Cardiac muscle cell (in vitro differentiated cells and primary cell): ENCODE measurements at regions not wholly inside any gene's neighbourhood (a gene's known extent, or its start where the extent isn't known, plus 50 kb on each side); places are given as distances from the start of the nearest gene placed in this dataset.
A peak's percentile ranks its signal among the peaks of the same experiment; 100 is the strongest.

Source experiments
- DNase-seq, 2 donors: peaks; one replicate each; pipeline versions ENCODE4 v3.0.0 to v3.0.0-alpha.2; 2010 to 2017; ENCODE audit warnings: low read depth in 1 of 2, low spot score in 1 of 2
- H3K27ac ChIP-seq: fragments of 200-600 bp; sonication (generic); 2 replicates; pipeline ENCODE4 v1.5.1; 2016
- H3K27me3 ChIP-seq: fragments of 200-600 bp; sonication (generic); 2 replicates; pipeline ENCODE4 v1.6.0; 2016; ENCODE audit warnings: control low read depth
- H3K36me3 ChIP-seq: fragments of 200-600 bp; sonication (generic); 2 replicates; pipeline ENCODE4 v1.5.1; 2016; ENCODE audit warnings: control low read depth
- H3K4me1 ChIP-seq: fragments of 200-600 bp; sonication (generic); 2 replicates; pipeline ENCODE4 v1.8.1; 2017; ENCODE audit warnings: low read depth, mild to moderate bottlenecking, mixed run types
- H3K4me3 ChIP-seq: fragments of 200-600 bp; sonication (generic); 2 replicates; pipeline ENCODE4 v1.5.1; 2016; ENCODE audit warnings: mild to moderate bottlenecking
- H3K9me3 ChIP-seq: fragments of 200-600 bp; sonication (generic); 2 replicates; pipeline ENCODE4 v1.5.1; 2017; ENCODE audit warnings: low read depth, mild to moderate bottlenecking, control low read depth
- TF ChIP-seq, protein P1 (sequence below): IDR thresholded peaks from 2 replicates; pipeline ENCODE4 v1.5.1; 2012; ENCODE audit warnings: low read depth, mild to moderate bottlenecking, low read length

DNA sequence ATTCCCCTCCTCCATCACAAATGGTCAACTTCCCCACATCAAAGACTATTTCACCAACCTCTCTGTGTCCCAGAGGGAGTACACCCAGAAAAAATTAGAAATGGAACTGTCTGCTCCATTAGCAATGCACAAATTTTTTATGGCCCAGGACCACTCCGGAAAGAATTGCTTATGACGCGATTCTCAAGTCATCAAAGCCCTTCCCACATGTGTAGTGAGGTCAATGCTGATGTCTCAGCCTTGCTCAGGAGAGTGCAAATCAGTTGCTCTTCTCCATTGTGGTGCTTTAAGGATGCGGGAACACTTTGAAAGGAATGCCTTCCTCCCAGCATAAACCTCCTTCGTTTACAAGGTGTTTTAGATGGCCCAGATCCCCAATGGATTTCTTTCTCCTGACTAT is 518.3 kb downstream of the PPARGC1A start:
- Histone ChIP-seq H3K27me3 (no peaks in the 10 kb centered on the region), H3K4me3 (no peak overlapping the region), H3K27ac (no peak overlapping the region), H3K4me1 (peaks cover 20% of the 10 kb centered on the region), H3K36me3 (no peaks in the 10 kb centered on the region), H3K9me3 (no peaks in the 10 kb centered on the region)
- TF ChIP-seq, protein P1, sequence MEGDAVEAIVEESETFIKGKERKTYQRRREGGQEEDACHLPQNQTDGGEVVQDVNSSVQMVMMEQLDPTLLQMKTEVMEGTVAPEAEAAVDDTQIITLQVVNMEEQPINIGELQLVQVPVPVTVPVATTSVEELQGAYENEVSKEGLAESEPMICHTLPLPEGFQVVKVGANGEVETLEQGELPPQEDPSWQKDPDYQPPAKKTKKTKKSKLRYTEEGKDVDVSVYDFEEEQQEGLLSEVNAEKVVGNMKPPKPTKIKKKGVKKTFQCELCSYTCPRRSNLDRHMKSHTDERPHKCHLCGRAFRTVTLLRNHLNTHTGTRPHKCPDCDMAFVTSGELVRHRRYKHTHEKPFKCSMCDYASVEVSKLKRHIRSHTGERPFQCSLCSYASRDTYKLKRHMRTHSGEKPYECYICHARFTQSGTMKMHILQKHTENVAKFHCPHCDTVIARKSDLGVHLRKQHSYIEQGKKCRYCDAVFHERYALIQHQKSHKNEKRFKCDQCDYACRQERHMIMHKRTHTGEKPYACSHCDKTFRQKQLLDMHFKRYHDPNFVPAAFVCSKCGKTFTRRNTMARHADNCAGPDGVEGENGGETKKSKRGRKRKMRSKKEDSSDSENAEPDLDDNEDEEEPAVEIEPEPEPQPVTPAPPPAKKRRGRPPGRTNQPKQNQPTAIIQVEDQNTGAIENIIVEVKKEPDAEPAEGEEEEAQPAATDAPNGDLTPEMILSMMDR = no peak
- DNase-seq = no peak

DNA sequence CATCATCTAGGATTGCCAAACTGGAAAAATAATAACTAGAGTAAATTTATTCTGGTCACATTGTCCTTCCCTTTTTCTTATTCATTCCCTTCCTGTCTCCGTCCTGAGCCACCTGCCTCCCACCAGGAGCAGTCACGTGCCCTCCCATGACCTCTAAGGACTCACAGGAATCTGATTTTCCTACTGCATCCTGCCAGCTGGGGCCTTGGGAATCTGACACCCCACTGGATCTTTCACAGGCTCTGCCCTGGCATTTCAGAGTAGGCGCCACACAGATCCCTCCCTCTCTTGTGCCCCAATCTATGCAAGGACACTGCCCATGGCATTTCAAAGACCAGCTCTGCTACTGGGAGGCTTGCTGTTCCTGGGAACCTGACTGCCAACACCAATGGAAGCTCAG is 520.5 kb downstream of the PPARGC1A start:
- TF ChIP-seq, protein P1 = no peak
- H3K36me3 ChIP-seq = no peaks in the 10 kb centered on the region
- H3K4me1 ChIP-seq = peaks cover 20% of the 10 kb centered on the region
- no peaks in the 10 kb centered on the region for H3K9me3 ChIP-seq
- no peaks in the 10 kb centered on the region for H3K27me3 ChIP-seq
- no peak overlapping the region for H3K4me3 ChIP-seq
- H3K27ac ChIP-seq = no peak overlapping the region
- peak in 1 of 2 donors; percentile 29 for DNase-seq

DNA sequence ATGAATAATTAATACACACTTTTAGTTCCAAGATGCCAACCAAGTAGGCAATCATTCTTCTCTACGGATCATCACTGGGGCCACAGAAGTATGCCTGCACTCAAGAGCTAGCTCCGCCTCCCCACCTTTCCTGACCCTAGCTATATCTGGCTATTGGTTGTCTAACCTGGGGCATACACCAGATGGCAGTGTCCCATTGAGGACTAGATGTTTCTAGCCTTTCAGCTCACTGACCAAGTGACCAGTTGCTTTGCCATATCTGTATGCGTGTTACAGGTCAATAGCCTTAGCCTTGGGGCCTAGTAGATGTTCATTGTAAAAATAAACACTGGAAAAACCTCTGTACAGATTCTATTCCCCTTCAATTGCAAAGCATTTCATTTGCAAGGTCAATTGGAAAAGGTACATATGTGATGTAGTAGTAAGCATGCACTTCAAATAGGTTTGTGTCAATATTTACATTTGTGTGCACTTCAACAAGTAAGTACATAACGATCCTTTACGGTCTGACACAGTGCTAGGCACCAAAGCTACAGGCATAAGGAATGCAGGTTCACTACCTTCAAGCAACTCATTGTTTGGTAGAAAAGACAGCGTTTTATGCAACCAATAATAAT is 521.7 kb downstream of the PPARGC1A start:
- DNase-seq = peak; percentile 7 to 83
- H3K27me3 ChIP-seq = no peaks in the 10 kb centered on the region
- H3K36me3 ChIP-seq = no peaks in the 10 kb centered on the region
- H3K9me3 ChIP-seq = no peaks in the 10 kb centered on the region
- no peak overlapping the region for H3K27ac ChIP-seq
- peaks cover 8% of the 10 kb centered on the region for H3K4me1 ChIP-seq
- no peak overlapping the region for H3K4me3 ChIP-seq
- TF ChIP-seq, protein P1 = peak; percentile 18

DNA sequence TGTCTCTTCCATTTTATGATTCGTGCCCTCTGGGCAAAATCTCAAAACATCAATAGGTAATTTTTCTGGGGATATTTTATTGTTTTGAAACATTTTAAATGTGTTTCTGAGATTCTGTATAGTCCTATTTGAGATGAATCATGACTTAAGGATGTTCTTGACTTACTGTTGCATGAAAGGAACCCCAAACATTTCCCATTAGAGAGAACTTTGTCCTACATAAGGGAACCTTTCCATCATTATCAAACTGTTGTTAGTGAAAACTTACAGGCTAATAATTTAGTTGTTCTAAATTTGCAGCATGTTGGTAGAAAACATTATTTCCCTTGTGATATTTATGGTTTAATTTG is 523.3 kb downstream of the PPARGC1A start:
- TF ChIP-seq, protein P1 = no peak
- Histone ChIP-seq H3K36me3 (no peaks in the 10 kb centered on the region), H3K27me3 (no peaks in the 10 kb centered on the region), H3K4me1 (no peaks in the 10 kb centered on the region), H3K4me3 (no peak overlapping the region), H3K9me3 (no peaks in the 10 kb centered on the region), H3K27ac (no peak overlapping the region)
- no peak for DNase-seq

DNA sequence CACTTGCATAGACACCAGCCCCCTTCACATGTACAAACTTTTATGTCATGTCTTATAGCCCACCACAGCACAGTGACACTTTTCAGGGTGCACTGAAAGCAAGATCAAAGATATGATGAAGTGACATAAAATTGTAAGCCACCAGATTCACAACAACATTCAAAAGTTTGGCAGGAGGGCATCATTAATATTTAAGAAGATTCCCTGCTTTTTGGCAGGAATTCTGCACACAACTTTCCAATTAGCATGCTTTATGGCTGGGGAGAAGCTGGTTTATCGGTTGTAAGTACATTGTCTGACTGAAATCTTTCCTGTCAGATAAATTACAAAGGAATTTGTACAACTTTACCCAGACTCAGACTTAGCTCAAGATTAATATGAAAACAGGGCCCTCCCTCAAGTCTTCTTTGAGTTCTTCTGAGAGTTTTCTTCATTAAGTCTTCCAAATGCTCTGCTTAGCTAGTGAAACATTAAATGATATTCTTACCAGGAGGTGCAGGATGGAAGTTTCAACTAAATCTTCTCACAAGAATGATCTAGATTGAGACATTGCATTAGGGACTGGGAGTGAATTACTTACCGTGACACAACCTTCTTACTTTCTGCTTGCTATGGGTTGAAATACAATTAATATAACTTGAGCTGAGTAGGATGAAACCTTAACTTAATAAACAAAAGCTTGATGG is 523.8 kb downstream of the PPARGC1A start:
- Histone ChIP-seq H3K27ac (no peak overlapping the region), H3K9me3 (no peaks in the 10 kb centered on the region), H3K36me3 (no peaks in the 10 kb centered on the region), H3K4me1 (no peaks in the 10 kb centered on the region), H3K4me3 (no peak overlapping the region), H3K27me3 (no peaks in the 10 kb centered on the region)
- TF ChIP-seq, protein P1 = no peak
- no peak for DNase-seq
